HG03442 (cell line): ENCODE measurements at regions not wholly inside any gene's neighbourhood (a gene's known extent, or its start where the extent isn't known, plus 50 kb on each side); places are given as distances from the start of the nearest gene placed in this dataset.

Experiments used
- ATAC-seq: cut with Tn5 transposase; IDR thresholded peaks from one replicate; pipeline ENCODE4 v1.9.1; 2021; ENCODE audit warnings: mild to moderate bottlenecking, moderate library complexity; ENCODE audit not compliant: unreplicated experiment

DNA sequence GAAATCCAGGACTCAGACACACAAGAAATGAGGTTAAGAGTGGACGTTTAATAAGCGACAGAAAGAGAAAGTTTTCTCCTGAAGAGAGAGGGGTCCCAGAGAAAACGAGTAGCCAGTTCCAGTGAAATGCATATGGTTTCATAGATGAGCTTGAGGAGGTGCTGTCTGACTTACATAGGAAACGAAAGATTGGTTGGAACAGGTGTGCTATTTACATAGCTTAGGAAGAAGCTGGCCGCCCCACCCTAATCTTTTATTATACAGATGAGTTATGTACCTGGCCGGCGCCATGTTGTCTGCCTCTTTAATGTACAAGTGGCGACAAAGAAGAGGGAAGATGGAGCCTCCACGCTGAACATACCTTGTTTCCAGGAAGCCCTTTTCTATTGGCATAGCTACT is 223.0 kb downstream of the SLC6A15 start:
- ATAC-seq, result no peak

GRCh38 chr12:84685379-84685778 is 227.2 kb downstream of the SLC6A15 start:
- ATAC-seq, result no peak

DNA sequence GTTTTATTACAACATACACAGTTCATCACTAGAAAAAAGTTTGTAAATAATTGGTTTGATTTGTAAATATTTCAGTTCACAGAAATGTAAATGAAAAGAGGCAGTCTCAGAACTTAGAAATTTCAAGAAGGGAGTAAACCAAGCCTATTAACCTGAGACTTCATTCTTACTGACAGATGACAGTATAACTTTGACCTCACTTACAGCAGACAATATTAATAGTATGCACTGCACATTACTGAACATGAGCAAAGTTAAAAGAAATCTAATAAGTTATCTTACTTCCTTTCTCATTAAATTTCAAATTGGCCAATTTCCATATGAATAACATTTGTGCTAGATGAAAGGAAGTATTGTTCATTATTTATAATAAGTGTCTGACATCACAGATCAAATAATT is 235.8 kb downstream of the SLC6A15 start:
- ATAC-seq, result no peak

DNA sequence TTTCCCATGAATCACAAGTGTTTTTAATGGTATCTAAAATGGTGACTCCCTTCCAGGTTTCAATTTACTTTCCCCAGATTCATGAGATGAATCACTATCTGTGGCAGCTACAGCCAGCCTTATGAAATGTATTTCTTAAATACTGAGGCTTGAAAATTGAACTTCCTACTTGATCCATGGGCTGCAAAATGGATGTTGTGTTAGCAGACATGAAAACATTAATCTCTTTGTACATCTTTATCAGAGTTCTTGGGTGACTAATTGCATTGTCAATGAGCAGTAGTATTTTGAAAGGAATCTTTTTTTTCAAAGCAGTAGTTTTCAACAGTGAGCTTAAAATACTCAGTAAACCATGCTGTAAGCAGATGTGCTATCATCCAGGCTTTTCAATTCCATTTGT is 250.8 kb downstream of the SLC6A15 start:
- no peak for ATAC-seq

- ATAC-seq, result no peak
Observed at GRCh38 chr12:84660139-84660538, 252.5 kb downstream of the SLC6A15 start.

GRCh38 chr12:84658877-84659276 is 253.7 kb downstream of the SLC6A15 start:
- ATAC-seq, result no peak

GRCh38 chr12:84656705-84657104 is 255.9 kb downstream of the SLC6A15 start:
- no peak for ATAC-seq

DNA sequence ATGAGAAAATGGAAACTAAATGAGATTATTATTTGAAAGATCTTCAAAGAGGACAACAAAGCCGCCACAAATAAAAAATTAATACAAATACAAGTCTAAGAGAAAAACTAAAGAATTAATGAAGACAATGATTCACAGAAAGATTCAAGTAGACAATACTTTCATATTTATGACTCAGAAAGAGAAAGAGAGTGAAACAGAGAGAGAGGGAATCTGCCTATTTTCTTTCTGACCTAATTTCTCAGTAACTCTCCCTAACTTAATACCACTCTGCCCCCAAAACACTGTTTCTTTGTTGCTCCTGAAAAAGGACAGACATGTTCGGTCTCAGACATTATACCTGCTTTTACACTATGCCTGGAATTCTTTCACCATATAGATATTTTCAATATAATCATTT is 259.1 kb downstream of the SLC6A15 start:
- ATAC-seq, result no peak

- ATAC-seq, result no peak
Observed at GRCh38 chr12:84648425-84648824, 264.2 kb downstream of the SLC6A15 start.

DNA sequence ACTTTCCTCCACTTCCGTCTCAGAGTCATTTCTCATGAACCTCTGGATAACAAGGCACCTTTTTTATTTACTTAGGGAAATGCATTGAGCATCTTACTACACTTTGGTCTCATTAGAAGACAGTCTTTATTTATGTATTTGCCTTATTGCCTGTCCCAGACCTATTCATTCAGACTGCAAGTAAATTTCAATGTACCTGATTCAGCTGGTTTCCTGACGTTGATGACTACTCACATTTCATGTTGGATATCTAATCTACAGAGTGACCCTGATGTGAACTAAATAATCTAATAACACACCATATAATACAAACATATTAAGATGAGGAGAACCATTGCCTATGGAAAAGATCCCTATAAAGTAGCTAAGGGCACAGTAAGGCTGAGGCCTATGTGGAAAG is 267.7 kb downstream of the SLC6A15 start:
- ATAC-seq, result no peak

- no peak for ATAC-seq
Observed at GRCh38 chr12:84643993-84644392, 268.6 kb downstream of the SLC6A15 start.

DNA sequence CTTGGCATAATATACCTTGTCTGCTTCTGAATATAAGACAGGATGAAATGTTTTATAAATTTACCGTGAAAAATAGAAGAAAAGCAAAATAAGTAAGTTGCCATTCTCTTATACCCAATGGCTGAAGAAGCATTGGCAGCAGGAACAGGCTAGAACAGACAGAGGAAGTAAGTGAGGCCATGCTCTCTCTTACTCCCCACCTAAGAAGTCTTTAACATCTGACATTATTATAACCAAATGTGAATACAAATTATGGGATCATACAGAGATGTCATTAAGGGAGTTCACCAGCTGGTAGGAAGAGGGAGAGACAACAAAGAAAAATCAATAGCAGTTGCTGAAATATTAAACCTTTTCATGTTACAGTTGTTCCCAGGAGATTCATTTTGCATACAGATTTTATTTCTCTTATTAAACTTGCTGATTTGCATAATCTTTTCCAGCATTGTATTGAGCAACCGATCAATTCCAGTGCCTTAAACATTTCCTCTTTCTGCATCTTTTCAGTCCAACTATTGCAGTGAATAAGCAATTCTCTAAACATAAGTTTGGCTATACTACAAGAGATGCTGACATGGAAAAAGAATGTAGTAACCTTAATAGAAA is 270.6 kb downstream of the SLC6A15 start:
- ATAC-seq, result no peak

- no peak for ATAC-seq
Observed at GRCh38 chr12:84638811-84639368, 273.7 kb downstream of the SLC6A15 start.

- ATAC-seq, result no peak
Observed at GRCh38 chr12:84637926-84638325, 274.7 kb downstream of the SLC6A15 start.

DNA sequence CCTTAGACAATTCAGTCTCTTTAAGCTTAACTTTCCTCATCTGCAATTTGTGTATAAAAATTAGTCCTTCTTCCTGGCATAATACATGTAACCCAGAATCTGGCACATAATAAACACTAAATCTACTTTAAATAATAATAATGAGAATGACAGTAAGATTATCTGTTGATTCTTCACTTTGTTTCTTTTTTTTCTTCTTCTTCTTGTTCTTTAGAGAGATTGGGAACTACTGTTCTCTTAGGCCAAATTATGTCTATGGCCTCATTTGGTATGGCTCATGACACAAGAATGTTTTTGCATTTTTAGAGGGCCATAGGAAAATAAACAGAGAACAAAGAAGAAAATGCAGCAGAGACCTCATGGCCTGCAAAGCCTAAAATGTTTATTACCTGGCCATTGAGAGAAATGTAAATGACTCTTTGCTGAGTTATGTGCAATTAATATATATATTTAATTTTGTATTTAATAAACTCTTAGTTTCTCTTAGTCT is 275.8 kb downstream of the SLC6A15 start:
- ATAC-seq, result no peak

- ATAC-seq, result no peak
Observed at GRCh38 chr12:84634526-84634925, 278.1 kb downstream of the SLC6A15 start.

GRCh38 chr12:84632556-84632955 is 280.0 kb downstream of the SLC6A15 start:
- ATAC-seq, result no peak

GRCh38 chr12:84631020-84631419 is 281.6 kb downstream of the SLC6A15 start:
- no peak for ATAC-seq

DNA sequence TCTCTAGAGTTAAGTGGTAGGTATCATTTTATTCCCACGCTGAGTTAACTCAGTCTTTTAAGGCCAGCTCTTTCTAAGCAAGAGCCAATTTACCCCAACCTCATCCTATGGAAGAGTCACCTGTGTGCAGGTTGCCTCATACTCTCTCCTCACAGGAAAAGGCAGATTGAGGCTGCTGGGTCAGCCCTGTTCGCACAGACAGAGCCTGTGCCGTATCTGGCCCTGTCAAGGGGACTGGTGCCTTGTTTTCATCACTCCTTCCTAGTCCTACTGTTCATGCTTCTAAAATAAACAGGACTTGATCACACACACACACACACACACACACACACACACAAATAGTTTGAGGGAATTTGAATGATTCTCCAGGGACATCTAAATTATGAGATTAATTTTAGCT is 285.0 kb downstream of the SLC6A15 start:
- ATAC-seq, result no peak

DNA sequence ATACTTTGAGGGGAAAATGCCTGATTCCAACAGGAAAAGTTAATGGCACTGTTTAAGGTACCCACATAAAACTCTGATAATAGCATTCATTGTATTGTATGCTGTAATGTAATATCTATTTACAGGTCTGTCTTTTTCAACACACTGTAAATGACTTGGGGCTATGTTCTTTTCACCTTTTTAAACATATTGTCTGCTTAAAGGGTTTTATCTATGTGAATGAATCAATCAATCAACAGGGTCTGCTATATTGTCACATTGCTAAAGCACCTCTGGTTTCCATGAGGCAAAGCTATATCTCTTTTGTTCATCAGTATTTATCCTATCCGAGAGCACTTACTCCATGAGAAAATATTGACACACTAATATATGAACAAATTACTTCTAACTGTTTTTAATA is 288.0 kb downstream of the SLC6A15 start:
- ATAC-seq, result no peak

- ATAC-seq, result no peak
Observed at GRCh38 chr12:84619053-84619571, 293.5 kb downstream of the SLC6A15 start.

DNA sequence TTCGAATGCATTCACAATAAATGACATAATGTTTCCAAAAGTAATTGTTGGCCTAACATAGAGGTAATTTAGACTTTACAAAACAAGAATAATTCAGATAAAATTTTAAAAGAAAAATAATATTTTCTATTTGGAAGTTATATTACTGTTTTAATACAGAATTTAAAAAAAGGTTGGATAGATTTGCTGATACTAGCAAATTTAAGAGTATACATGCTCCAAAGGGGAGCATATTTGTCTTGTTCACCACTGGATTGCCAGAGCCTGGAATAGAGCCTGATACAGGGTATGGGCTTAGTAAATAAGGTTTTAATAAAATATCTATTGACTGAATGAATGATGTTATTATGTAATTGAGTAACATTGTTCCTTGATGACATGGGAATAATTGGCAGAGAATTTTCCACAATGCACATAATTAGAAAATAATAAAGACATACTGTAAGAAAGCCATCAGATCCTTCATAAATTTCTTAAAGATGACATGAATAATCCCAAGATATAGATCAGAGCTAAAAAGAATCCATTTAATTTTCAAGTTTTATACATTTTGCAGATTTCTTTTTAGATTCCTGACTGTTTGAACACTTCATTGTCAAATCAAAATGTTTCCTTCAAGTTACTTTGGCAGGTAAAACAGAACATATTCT is 305.3 kb downstream of the SLC6A15 start:
- ATAC-seq, result no peak
